ENCODE measurements at regions not wholly inside any gene's neighbourhood (a gene's known extent, or its start where the extent isn't known, plus 50 kb on each side); places are given as distances from the start of the nearest gene placed in this dataset.
"Not testable (repeated sequence)": the region's sequence is repeated elsewhere in the genome, so short reads cannot be mapped to it uniquely, and the experiment has no call there.

DNA sequence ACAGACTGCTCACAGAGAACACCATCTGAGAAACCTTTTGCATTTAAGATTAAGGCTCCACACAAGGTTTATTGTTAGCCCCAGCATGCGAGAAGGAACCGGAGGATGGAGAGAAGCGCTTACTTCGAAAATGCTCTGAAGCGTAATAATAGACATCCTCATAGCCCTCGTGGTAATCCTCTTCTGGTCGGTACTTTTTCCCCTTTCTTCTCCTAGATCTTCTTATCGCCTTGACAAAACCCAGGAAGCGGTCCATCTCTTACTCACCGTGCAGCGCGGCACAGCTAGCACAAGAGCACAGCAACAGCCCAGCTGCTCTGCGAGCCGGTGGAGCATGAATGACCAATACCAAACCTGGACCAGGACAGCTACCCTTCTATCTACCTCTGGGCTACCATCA lies 125.1 kb upstream of the GRIP1 start:
- DNase-seq (ENCODE audit: insufficient read length, low spot score): no peak
- TF ChIP-seq POLR2AphosphoS5 (IDR thresholded peaks at IDR 0.05; ENCODE audit: low read depth, low read length) (no peak), TAF1 (IDR thresholded peaks at IDR 0.05; ENCODE audit: low read depth, low read length) (no peak), POU2F2 (IDR thresholded peaks at IDR 0.05; ENCODE audit: low read depth, low read length) (no peak), POLR2A (IDR thresholded peaks at IDR 0.05; ENCODE audit: low read depth, low read length) (no peak), PAX5 (IDR thresholded peaks at IDR 0.05; ENCODE audit: insufficient read depth, low read length, severe bottlenecking) (no peak), SPI1 (IDR thresholded peaks at IDR 0.05; ENCODE audit: low read depth, low read length) (no peak)
- FAIRE-seq: no peak

DNA sequence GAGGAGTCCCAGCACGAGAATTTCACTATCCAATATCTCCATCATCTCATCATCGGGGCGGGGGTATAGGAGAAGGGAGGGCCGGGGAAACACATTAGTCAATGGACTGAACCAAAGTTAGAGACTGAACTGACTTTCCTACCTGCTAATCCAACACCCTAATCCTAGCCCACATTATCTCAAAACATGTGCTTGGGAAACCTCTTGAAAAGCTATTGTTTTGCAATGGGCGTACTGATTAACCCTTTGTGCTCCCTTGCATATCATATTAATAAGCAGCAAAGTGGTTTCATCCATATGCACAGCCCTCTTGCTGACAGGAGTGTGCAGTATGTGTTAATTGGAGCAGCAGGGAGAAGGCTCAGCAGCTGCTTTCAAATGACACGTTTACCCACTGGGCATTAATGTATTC lies 125.7 kb upstream of the GRIP1 start:
- TF ChIP-seq POU2F2 (IDR thresholded peaks at IDR 0.05; ENCODE audit: low read depth, low read length) (no peak), SPI1 (IDR thresholded peaks at IDR 0.05; ENCODE audit: low read depth, low read length) (no peak), POLR2AphosphoS5 (IDR thresholded peaks at IDR 0.05; ENCODE audit: low read depth, low read length) (no peak), PAX5 (IDR thresholded peaks at IDR 0.05; ENCODE audit: insufficient read depth, low read length, severe bottlenecking) (no peak), TAF1 (IDR thresholded peaks at IDR 0.05; ENCODE audit: low read depth, low read length) (no peak), POLR2A (IDR thresholded peaks at IDR 0.05; ENCODE audit: low read depth, low read length) (no peak)
- DNase-seq (ENCODE audit: insufficient read length, low spot score) (no peak), FAIRE-seq (no peak)

DNA sequence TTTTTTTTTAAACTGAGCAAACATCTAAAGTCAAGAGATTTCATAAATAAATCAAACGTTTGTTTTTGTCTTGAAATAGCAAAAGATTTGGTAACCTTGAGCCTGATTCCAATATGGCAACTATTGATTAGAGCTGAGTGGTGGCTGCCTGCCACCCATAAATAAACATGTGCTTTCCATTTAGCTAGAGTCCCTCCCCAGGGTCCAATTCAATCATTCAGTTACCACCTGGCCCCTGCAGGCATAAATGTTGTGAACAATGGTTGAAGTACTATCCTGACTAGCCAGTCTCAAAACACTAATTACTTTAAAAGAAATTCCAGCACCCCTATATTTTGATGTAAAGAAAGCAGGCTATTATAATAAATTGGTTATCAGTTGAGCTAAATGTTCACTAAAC lies 129.7 kb upstream of the GRIP1 start:
- TF ChIP-seq TAF1 (IDR thresholded peaks at IDR 0.05; ENCODE audit: low read depth, low read length): no peak
- TF ChIP-seq POU2F2 (IDR thresholded peaks at IDR 0.05; ENCODE audit: low read depth, low read length): no peak
- no peak for TF ChIP-seq POLR2AphosphoS5 (IDR thresholded peaks at IDR 0.05; ENCODE audit: low read depth, low read length)
- no peak for TF ChIP-seq PAX5 (IDR thresholded peaks at IDR 0.05; ENCODE audit: insufficient read depth, low read length, severe bottlenecking)
- TF ChIP-seq SPI1 (IDR thresholded peaks at IDR 0.05; ENCODE audit: low read depth, low read length): no peak
- TF ChIP-seq POLR2A (IDR thresholded peaks at IDR 0.05; ENCODE audit: low read depth, low read length): no peak
- FAIRE-seq (no peak), DNase-seq (ENCODE audit: insufficient read length, low spot score) (no peak)

DNA sequence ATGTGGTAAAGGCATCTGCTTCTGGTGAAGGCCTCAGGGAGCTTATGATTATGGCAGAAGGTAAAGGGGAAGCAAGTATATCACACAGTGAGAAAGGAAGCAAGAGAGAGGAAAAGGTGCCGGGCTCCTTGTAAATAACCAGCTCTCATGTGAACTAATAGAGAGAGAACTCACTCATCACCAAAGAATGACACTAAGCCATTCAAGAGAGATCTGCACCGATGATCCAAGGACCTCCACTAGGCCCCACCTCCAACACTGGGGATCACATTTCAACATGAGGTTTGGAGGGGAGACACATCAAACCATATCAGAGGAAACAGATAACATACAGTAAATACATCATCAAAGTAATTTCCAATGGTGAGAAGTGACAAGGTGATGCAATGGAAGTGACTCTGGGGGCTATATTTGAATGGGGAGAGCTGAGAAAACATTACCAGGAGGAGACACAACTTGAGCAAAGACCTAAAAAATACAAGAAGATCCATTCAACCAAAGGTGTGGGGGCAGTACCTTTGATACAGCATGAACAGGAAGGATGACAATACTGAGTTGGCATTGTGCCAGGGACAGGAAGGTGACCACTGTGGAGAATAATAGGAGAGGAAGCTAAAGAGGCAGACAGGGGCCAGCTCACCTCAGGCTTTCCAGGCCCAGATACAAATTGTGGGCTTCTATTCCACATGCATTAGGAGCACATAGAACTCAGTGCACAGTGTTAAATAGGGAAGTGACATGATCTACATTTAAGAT lies 134.4 kb upstream of the GRIP1 start:
- FAIRE-seq: no peak
- TF ChIP-seq POLR2AphosphoS5 (IDR thresholded peaks at IDR 0.05; ENCODE audit: low read depth, low read length) (no peak), PAX5 (IDR thresholded peaks at IDR 0.05; ENCODE audit: insufficient read depth, low read length, severe bottlenecking) (no peak), TAF1 (IDR thresholded peaks at IDR 0.05; ENCODE audit: low read depth, low read length) (no peak), SPI1 (IDR thresholded peaks at IDR 0.05; ENCODE audit: low read depth, low read length) (no peak), POLR2A (IDR thresholded peaks at IDR 0.05; ENCODE audit: low read depth, low read length) (no peak), POU2F2 (IDR thresholded peaks at IDR 0.05; ENCODE audit: low read depth, low read length) (no peak)
- DNase-seq (ENCODE audit: insufficient read length, low spot score): no peak

DNA sequence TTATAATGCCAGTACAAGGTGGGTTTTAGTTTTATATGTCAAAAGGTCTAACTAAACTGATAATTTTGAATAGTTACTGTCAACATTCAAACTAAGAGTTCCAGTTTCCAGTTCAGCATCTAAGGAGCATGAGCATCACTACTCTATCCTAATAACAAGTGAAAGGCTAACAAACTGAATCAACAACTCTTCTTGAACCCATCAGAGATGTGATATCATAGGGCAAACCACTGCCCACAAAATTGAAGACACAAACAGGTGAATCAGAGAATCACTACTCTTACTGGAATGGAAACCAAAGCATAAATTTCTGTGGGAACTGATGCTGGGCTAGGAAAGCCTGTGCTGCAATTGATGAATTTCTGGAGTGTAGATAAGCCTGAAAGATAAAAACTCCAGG lies 140.7 kb upstream of the GRIP1 start:
- no peak for FAIRE-seq
- TF ChIP-seq POU2F2 (IDR thresholded peaks at IDR 0.05; ENCODE audit: low read depth, low read length): no peak
- no peak for TF ChIP-seq POLR2AphosphoS5 (IDR thresholded peaks at IDR 0.05; ENCODE audit: low read depth, low read length)
- TF ChIP-seq SPI1 (IDR thresholded peaks at IDR 0.05; ENCODE audit: low read depth, low read length): no peak
- no peak for TF ChIP-seq PAX5 (IDR thresholded peaks at IDR 0.05; ENCODE audit: insufficient read depth, low read length, severe bottlenecking)

DNA sequence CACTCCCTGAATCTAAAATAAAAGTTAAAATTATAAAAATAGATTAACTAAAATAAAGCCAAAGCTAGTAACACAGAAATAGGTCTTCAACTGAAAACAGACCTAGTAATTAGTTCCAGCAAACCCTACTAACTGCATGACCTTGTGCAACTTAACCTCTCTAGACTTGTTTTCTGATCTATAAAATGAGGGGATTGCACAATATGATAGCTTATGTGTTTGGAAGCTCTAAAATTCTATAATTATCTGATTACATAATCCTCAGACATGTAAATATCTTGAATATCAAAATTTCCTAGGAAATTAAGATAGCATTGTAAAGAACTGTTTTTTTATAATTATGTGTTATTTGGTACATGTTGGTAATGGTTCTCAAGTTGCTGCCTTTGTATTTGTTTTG lies 144.1 kb upstream of the GRIP1 start:
- TF ChIP-seq POLR2A (IDR thresholded peaks at IDR 0.05; ENCODE audit: low read depth, low read length) (no peak), SPI1 (IDR thresholded peaks at IDR 0.05; ENCODE audit: low read depth, low read length) (no peak), PAX5 (IDR thresholded peaks at IDR 0.05; ENCODE audit: insufficient read depth, low read length, severe bottlenecking) (no peak), POU2F2 (IDR thresholded peaks at IDR 0.05; ENCODE audit: low read depth, low read length) (no peak), TAF1 (IDR thresholded peaks at IDR 0.05; ENCODE audit: low read depth, low read length) (no peak), POLR2AphosphoS5 (IDR thresholded peaks at IDR 0.05; ENCODE audit: low read depth, low read length) (no peak)
- no peak for FAIRE-seq
- no peak for DNase-seq (ENCODE audit: insufficient read length, low spot score)

More for the DNA sequence above, 140.7 kb upstream of the GRIP1 start:
- DNase-seq (ENCODE audit: insufficient read length, low spot score): no peak

DNA sequence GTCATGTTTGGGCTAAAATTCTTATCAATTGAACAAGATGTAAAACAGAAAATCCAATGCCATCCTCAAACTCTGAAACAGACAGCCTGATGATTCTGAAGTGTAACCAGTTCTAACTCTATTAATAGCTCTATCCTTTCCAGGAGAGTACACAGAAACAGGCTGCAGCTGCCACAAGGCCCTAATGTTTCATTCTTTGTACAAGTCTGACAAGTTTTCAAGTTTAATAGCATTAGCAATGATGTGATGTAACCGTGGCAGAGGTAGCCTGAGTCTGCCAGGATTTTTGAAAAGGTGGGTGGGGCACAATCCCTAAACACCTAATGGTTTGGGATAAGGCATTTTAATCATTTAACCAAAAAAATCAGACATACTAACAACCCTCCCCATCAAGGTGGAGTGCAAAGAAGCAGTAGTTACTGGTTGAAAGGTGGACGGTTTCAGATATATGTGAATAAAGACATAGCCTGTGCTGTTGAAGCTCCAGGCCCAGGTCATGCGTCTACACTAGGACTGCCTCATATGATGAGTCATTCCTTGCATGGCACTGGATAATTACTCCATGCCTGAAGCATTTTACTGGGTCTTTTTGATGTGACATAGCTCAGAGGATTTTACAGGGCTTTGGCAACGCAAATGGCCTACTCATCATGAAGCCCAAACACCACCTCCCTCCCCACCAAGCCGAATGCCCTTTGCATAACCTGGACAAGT lies 145.1 kb upstream of the GRIP1 start:
- DNase-seq (ENCODE audit: insufficient read length, low spot score) (no peak), FAIRE-seq (no peak)
- TF ChIP-seq POLR2A (IDR thresholded peaks at IDR 0.05; ENCODE audit: low read depth, low read length): no peak
- TF ChIP-seq PAX5 (IDR thresholded peaks at IDR 0.05; ENCODE audit: insufficient read depth, low read length, severe bottlenecking): no peak
- no peak for TF ChIP-seq POLR2AphosphoS5 (IDR thresholded peaks at IDR 0.05; ENCODE audit: low read depth, low read length)
- TF ChIP-seq TAF1 (IDR thresholded peaks at IDR 0.05; ENCODE audit: low read depth, low read length): no peak
- TF ChIP-seq POU2F2 (IDR thresholded peaks at IDR 0.05; ENCODE audit: low read depth, low read length): no peak
- TF ChIP-seq SPI1 (IDR thresholded peaks at IDR 0.05; ENCODE audit: low read depth, low read length): no peak

DNA sequence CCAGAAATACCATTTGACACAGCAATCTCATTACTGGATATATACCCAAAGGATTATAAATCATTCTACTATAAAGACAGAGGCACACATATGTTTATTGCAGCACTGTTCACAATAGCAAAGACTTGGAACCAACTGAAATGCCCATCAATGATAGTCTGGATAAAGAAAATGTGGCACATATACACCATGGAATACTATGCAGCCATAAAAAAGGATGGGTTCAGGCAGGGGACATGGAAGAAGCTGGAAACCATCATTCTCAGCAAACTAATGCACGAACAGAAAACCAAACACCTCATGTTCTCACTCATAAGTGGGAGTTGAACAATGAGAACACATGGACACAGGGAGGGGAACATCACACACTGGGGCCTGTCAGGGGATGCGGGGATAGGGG lies 147.0 kb upstream of the GRIP1 start:
- FAIRE-seq; DNase-seq (ENCODE audit: insufficient read length, low spot score): not testable (repeated sequence)

DNA sequence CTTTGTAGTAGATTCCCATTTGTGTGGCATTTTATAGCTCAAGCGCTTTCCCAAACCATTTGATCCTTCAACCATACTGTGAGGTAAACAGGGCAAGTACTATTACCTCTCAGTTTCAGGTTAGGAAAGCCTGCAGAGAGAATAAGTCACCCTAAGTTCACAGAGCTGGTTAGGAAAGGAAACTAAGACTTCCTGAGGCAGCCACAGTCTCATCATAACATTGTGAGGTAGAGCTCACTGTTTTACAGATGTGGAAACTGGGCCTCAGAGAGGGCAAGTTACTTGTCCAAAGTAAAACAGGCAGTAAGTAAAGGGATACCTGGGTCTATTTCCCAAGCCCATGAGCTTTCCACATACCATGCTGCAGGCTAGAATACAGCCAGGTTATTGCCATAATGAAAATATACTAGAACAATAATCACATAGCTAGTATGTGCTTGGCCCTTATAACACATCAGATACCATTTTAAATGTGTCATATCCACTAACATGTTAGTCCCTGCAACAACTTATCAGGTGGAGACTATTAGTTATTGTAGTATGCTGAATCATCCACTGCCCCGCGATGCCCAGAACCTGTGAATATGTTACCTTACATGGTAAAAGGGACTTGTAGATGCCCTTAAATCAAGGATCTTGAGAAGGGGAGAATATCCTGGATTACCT lies 150.9 kb upstream of the GRIP1 start:
- no peak for TF ChIP-seq POU2F2 (IDR thresholded peaks at IDR 0.05; ENCODE audit: low read depth, low read length)
- no peak for TF ChIP-seq POLR2A (IDR thresholded peaks at IDR 0.05; ENCODE audit: low read depth, low read length)
- TF ChIP-seq SPI1 (IDR thresholded peaks at IDR 0.05; ENCODE audit: low read depth, low read length): no peak
- no peak for TF ChIP-seq POLR2AphosphoS5 (IDR thresholded peaks at IDR 0.05; ENCODE audit: low read depth, low read length)
- TF ChIP-seq PAX5 (IDR thresholded peaks at IDR 0.05; ENCODE audit: insufficient read depth, low read length, severe bottlenecking): no peak
- TF ChIP-seq TAF1 (IDR thresholded peaks at IDR 0.05; ENCODE audit: low read depth, low read length): no peak
- FAIRE-seq: no peak
- no peak for DNase-seq (ENCODE audit: insufficient read length, low spot score)

Data from GM12891 (cell line).